ENCODE measurements at regions not wholly inside any gene's neighbourhood (a gene's known extent, or its start where the extent isn't known, plus 50 kb on each side); places are given as distances from the start of the nearest gene placed in this dataset.

- Histone ChIP-seq H3K27ac (no peak overlapping the region), H3K4me1 (replicated peaks in 1 of 2) (no peaks in the 10 kb centered on the region), H3K9me3 (replicated peaks in 1 of 3) (no peaks in the 10 kb centered on the region), H3K36me3 (replicated peaks in 1 of 2) (no peaks in the 10 kb centered on the region), H3K27me3 (peaks cover 6% of the 10 kb centered on the region), H3K4me3 (no peak overlapping the region)
- WGBS, 4 donors: 73 to 86% (median 79%) methylated on average over 3 of the region's 3 CpGs
- intact Hi-C loops (cut with DNase I): no loop called here
- no peak for DNase-seq
- TF ChIP-seq CTCF (IDR thresholded peaks at IDR 0.05) (no peak), POLR2A (IDR thresholded peaks at IDR 0.05) (no peak)
Observed at GRCh38 chr4:74665876-74666275, 128.4 kb downstream of the BTC start.

GRCh38 chr4:74667438-74667837 is 126.9 kb downstream of the BTC start:
- intact Hi-C loops (cut with DNase I): no loop called here
- Histone ChIP-seq H3K36me3 (replicated peaks in 1 of 2) (no peaks in the 10 kb centered on the region), H3K9me3 (replicated peaks in 1 of 3) (no peaks in the 10 kb centered on the region), H3K27ac (no peak overlapping the region), H3K27me3 (peaks cover 6% of the 10 kb centered on the region), H3K4me1 (replicated peaks in 1 of 2) (no peaks in the 10 kb centered on the region), H3K4me3 (no peak overlapping the region)
- TF ChIP-seq POLR2A (IDR thresholded peaks at IDR 0.05) (no peak), CTCF (IDR thresholded peaks at IDR 0.05) (no peak)
- DNase-seq: no peak

GRCh38 chr4:74667944-74668343 is 126.4 kb downstream of the BTC start:
- DNase-seq: no peak
- Histone ChIP-seq H3K9me3 (replicated peaks in 1 of 3) (no peaks in the 10 kb centered on the region), H3K36me3 (replicated peaks in 1 of 2) (no peaks in the 10 kb centered on the region), H3K27ac (no peak overlapping the region), H3K27me3 (peaks cover 6% of the 10 kb centered on the region), H3K4me1 (replicated peaks in 1 of 2) (no peaks in the 10 kb centered on the region), H3K4me3 (no peak overlapping the region)
- intact Hi-C loops (cut with DNase I): no loop called here
- no peak for TF ChIP-seq POLR2A (IDR thresholded peaks at IDR 0.05)

- Histone ChIP-seq H3K4me3 (no peak overlapping the region), H3K36me3 (replicated peaks in 1 of 2) (no peaks in the 10 kb centered on the region), H3K9me3 (replicated peaks in 1 of 3) (no peaks in the 10 kb centered on the region), H3K27ac (no peak overlapping the region), H3K27me3 (peaks cover 6% of the 10 kb centered on the region), H3K4me1 (replicated peaks in 1 of 2) (no peaks in the 10 kb centered on the region)
- TF ChIP-seq CTCF (IDR thresholded peaks at IDR 0.05) (no peak), POLR2A (IDR thresholded peaks at IDR 0.05) (no peak)
- intact Hi-C loops (cut with DNase I): loop anchor here in 1 of 2 donors (10.0 kb wide), 1 partner anchor 295 kb away; no protein-coding TSS in a partner anchor
- DNase-seq: no peak
- 82 to 91% (median 83%) methylated on average over 3 of the region's 3 CpGs for WGBS, 4 donors
Observed at GRCh38 chr4:74669702-74670101, 124.6 kb downstream of the BTC start.

- intact Hi-C loops (cut with DNase I): loop anchor here in 1 of 2 donors (10.0 kb wide), 1 partner anchor 296 kb away; no protein-coding TSS in a partner anchor
- 70 to 85% (median 75%) methylated on average over 1 of the region's 1 CpG for WGBS, 4 donors
- Histone ChIP-seq H3K4me1 (replicated peaks in 1 of 2) (no peaks in the 10 kb centered on the region), H3K27ac (no peak overlapping the region), H3K27me3 (peaks cover 6% of the 10 kb centered on the region), H3K9me3 (replicated peaks in 1 of 3) (no peaks in the 10 kb centered on the region), H3K4me3 (no peak overlapping the region), H3K36me3 (replicated peaks in 1 of 2) (no peaks in the 10 kb centered on the region)
- DNase-seq: no peak
- TF ChIP-seq CTCF (IDR thresholded peaks at IDR 0.05) (no peak), POLR2A (IDR thresholded peaks at IDR 0.05) (no peak)
Observed at GRCh38 chr4:74670583-74670982, 123.7 kb downstream of the BTC start.
